ENCODE measurements at regions not wholly inside any gene's neighbourhood (a gene's known extent, or its start where the extent isn't known, plus 50 kb on each side); places are given as distances from the start of the nearest gene placed in this dataset.

DNA sequence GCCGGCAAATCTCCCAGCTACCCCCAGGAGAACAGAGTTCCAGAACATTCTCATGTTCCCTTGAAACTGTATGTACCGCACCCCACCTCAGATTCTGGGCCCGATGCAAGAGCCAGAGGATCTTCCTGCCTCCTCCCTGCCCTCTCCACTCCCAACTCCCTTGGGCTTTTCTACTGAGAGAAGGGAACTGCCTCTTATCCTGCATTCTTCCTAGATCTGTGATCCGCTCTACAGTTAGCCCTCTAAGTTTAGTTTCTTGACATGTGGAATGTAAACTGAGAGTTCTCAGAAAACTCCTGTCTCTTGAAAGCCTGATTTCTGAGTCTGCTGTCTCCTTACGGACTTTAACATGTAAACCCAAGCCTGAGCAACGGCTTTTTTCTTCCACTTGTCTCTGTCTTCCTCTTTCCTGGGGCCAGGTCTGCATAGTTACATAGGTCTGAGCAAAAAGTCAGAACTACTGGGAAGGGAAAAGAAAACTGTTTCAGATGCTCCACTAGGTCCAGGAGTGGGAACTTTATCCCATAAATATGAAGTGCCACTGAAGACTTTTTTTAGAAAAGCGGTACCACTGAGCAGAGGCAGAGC lies 86.5 kb upstream of the TNFAIP3 start:
- TF ChIP-seq, protein P1, sequence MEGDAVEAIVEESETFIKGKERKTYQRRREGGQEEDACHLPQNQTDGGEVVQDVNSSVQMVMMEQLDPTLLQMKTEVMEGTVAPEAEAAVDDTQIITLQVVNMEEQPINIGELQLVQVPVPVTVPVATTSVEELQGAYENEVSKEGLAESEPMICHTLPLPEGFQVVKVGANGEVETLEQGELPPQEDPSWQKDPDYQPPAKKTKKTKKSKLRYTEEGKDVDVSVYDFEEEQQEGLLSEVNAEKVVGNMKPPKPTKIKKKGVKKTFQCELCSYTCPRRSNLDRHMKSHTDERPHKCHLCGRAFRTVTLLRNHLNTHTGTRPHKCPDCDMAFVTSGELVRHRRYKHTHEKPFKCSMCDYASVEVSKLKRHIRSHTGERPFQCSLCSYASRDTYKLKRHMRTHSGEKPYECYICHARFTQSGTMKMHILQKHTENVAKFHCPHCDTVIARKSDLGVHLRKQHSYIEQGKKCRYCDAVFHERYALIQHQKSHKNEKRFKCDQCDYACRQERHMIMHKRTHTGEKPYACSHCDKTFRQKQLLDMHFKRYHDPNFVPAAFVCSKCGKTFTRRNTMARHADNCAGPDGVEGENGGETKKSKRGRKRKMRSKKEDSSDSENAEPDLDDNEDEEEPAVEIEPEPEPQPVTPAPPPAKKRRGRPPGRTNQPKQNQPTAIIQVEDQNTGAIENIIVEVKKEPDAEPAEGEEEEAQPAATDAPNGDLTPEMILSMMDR (IDR thresholded peaks at IDR 0.05) = no peak
- TF ChIP-seq POLR2AphosphoS5 (IDR thresholded peaks at IDR 0.05; ENCODE audit: low read depth, low read length) (no peak), RAD21 (IDR thresholded peaks at IDR 0.05; ENCODE audit: low read length) (no peak), TAF1 (IDR thresholded peaks at IDR 0.05; ENCODE audit: borderline replicate concordance, low read depth, low read length) (no peak), GABPA (IDR thresholded peaks at IDR 0.05; ENCODE audit: low read depth) (no peak), EZH2phosphoT487 (IDR thresholded peaks at IDR 0.05; ENCODE audit: borderline replicate concordance, low read depth) (no peak), YY1 (IDR thresholded peaks at IDR 0.05; ENCODE audit: low read depth) (no peak), EP300 (IDR thresholded peaks at IDR 0.05; ENCODE audit: borderline replicate concordance in 1 of 2, low read depth in 1 of 2, low read length in 1 of 2) (no peak), RFX5 (IDR thresholded peaks at IDR 0.05; ENCODE audit: low read length) (no peak)
- TF ChIP-seq, protein P2, sequence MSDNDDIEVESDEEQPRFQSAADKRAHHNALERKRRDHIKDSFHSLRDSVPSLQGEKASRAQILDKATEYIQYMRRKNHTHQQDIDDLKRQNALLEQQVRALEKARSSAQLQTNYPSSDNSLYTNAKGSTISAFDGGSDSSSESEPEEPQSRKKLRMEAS (IDR thresholded peaks at IDR 0.05; ENCODE audit: low read depth) = no peak

Data from SK-N-SH (cell line).